ENCODE measurements at regions not wholly inside any gene's neighbourhood (a gene's known extent, or its start where the extent isn't known, plus 50 kb on each side); places are given as distances from the start of the nearest gene placed in this dataset.

- TF ChIP-seq CTCF (IDR thresholded peaks at IDR 0.05; ENCODE audit: low read depth, low read length) (no peak), POLR2A (IDR thresholded peaks at IDR 0.05; ENCODE audit: extremely low read depth, insufficient read length) (no peak)
- TF ChIP-seq, protein P1, sequence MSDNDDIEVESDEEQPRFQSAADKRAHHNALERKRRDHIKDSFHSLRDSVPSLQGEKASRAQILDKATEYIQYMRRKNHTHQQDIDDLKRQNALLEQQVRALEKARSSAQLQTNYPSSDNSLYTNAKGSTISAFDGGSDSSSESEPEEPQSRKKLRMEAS (IDR thresholded peaks at IDR 0.05; ENCODE audit: low read depth, low read length) = no peak
Measured at GRCh38 chr1:239819096-239819495, 272.6 kb upstream of the FMN2 start.
